ENCODE measurements at regions not wholly inside any gene's neighbourhood (a gene's known extent, or its start where the extent isn't known, plus 50 kb on each side); places are given as distances from the start of the nearest gene placed in this dataset.

- TF ChIP-seq CTCF (IDR thresholded peaks at IDR 0.05) (no peak), REST (IDR thresholded peaks at IDR 0.05; ENCODE audit: insufficient read depth in 1 of 2, low read depth in 2 of 2, low read length in 1 of 2) (no peak), POLR2AphosphoS5 (IDR thresholded peaks at IDR 0.05; ENCODE audit: low read depth, low read length) (no peak)
These were observed 302.0 kb downstream of the SOX4 start for GRCh38 chr6:21895555-21895954.
